Dendritic cell treated with granulocyte-macrophage colony-stimulating factor and Interleukin-4, amounts not matched to agents 40 ng/mL and 50 ng/mL, for 4 days (primary cell): ENCODE measurements at regions not wholly inside any gene's neighbourhood (a gene's known extent, or its start where the extent isn't known, plus 50 kb on each side); places are given as distances from the start of the nearest gene placed in this dataset.
"Not testable (repeated sequence)": the region's sequence is repeated elsewhere in the genome, so short reads cannot be mapped to it uniquely, and the experiment has no call there.

Experiments used
- H3K27ac Mint-ChIP-seq: one replicate; pipeline ENCODE4 v1.8.0; 2022; ENCODE audit warnings: mild to moderate bottlenecking, mixed read lengths
- H3K27me3 Mint-ChIP-seq: one replicate; pipeline ENCODE4 v1.8.0; 2022; ENCODE audit warnings: mild to moderate bottlenecking, mixed read lengths
- H3K36me3 Mint-ChIP-seq: one replicate; pipeline ENCODE4 v1.8.0; 2022; ENCODE audit warnings: low read depth, mixed read lengths
- H3K4me1 Mint-ChIP-seq: one replicate; pipeline ENCODE4 v1.8.0; 2022; ENCODE audit warnings: low read depth, mixed read lengths
- H3K4me3 Mint-ChIP-seq: one replicate; pipeline ENCODE4 v1.8.0; 2022; ENCODE audit warnings: mild to moderate bottlenecking, moderate library complexity, mixed read lengths
- H3K9me3 Mint-ChIP-seq: one replicate; pipeline ENCODE4 v1.8.0; 2022; ENCODE audit warnings: mixed read lengths
- intact Hi-C: fragments of 100-400 bp; cut with micrococcal nuclease; formaldehyde crosslinking; loops from one replicate; pipeline ENCODE4 v1.15.0; 2022

DNA sequence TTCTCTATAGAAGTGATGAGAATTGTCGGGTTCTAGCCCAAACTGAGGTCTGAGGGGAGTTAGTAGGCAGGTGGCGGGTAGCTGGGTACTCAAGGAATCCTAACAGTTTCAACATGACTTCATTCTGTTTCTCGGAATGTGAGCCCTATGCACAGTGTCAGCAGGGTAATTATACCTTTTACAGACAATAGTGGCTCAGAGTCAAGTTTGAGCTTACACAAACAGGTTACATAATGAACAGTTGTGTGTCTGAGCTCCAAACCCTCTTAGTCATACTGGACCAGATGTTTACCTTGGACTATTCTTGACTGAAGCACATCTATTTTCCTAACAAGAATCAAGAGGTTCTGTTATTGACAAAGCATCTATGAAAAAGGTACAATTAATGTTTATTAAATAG lies 1066.7 kb upstream of the PCDH20 start:
- Mint-ChIP-seq H3K27me3 (no peaks in the 10 kb centered on the region), H3K9me3 (no peaks in the 10 kb centered on the region), H3K36me3 (no peaks in the 10 kb centered on the region), H3K4me1 (no peaks in the 10 kb centered on the region), H3K4me3 (no peak overlapping the region), H3K27ac (no peak overlapping the region)
- intact Hi-C loops = no loop called here

DNA sequence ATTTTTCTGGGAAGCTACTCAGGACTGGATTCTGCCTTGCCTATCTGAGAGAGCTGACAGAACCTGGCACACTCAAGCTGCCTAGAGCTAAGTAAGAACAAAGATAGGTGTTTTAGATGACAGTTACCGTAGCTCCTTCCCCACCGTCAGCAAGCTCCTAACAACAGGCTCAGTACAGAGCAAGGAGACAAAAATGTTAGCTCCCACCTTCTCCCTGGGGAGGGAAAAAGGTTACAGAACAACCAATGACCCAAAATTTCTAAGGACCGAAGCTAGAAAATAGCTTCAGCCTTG lies 1058.2 kb upstream of the PCDH20 start:
- no peak overlapping the region for H3K27ac Mint-ChIP-seq

GRCh38 chr13:62473190-62473943 lies 1057.7 kb upstream of the PCDH20 start:
- Mint-ChIP-seq H3K9me3 (peaks cover 16% of the 10 kb centered on the region), H3K4me1 (no peaks in the 10 kb centered on the region), H3K27ac (no peak overlapping the region), H3K27me3 (no peaks in the 10 kb centered on the region), H3K36me3 (no peaks in the 10 kb centered on the region), H3K4me3 (no peak overlapping the region)
- intact Hi-C loops = no loop called here

More for the DNA sequence above, 1058.2 kb upstream of the PCDH20 start:
- Mint-ChIP-seq H3K9me3 (peaks cover 16% of the 10 kb centered on the region), H3K4me3 (no peak overlapping the region), H3K4me1 (no peaks in the 10 kb centered on the region), H3K36me3 (no peaks in the 10 kb centered on the region), H3K27me3 (no peaks in the 10 kb centered on the region)
- intact Hi-C loops = no loop called here

- Mint-ChIP-seq H3K27ac (no peak overlapping the region), H3K9me3 (no peaks in the 10 kb centered on the region), H3K4me1 (no peaks in the 10 kb centered on the region), H3K4me3 (no peak overlapping the region), H3K36me3 (no peaks in the 10 kb centered on the region), H3K27me3 (no peaks in the 10 kb centered on the region)
- intact Hi-C loops = no loop called here
These were observed 1038.1 kb upstream of the PCDH20 start for GRCh38 chr13:62453761-62454160.

- no peak overlapping the region for H3K27ac Mint-ChIP-seq
- H3K4me1 Mint-ChIP-seq = no peaks in the 10 kb centered on the region
- intact Hi-C loops = no loop called here
- H3K27me3 Mint-ChIP-seq = no peaks in the 10 kb centered on the region
- no peak overlapping the region for H3K4me3 Mint-ChIP-seq
- no peaks in the 10 kb centered on the region for H3K36me3 Mint-ChIP-seq
- peaks cover 17% of the 10 kb centered on the region for H3K9me3 Mint-ChIP-seq
These were observed 1035.1 kb upstream of the PCDH20 start for GRCh38 chr13:62450759-62451158.

- H3K36me3 Mint-ChIP-seq, H3K27me3 Mint-ChIP-seq, intact Hi-C loops, H3K4me1 Mint-ChIP-seq, H3K4me3 Mint-ChIP-seq, H3K27ac Mint-ChIP-seq: not testable (repeated sequence)
- peaks cover 17% of the 10 kb centered on the region for H3K9me3 Mint-ChIP-seq
These were observed 1032.2 kb upstream of the PCDH20 start for GRCh38 chr13:62447771-62448382.

- Mint-ChIP-seq H3K27ac (no peak overlapping the region), H3K27me3 (no peaks in the 10 kb centered on the region), H3K4me3 (no peak overlapping the region), H3K9me3 (peaks cover 17% of the 10 kb centered on the region), H3K36me3 (no peaks in the 10 kb centered on the region), H3K4me1 (no peaks in the 10 kb centered on the region)
- intact Hi-C loops = no loop called here
These were observed 1029.2 kb upstream of the PCDH20 start for GRCh38 chr13:62444805-62445204.

DNA sequence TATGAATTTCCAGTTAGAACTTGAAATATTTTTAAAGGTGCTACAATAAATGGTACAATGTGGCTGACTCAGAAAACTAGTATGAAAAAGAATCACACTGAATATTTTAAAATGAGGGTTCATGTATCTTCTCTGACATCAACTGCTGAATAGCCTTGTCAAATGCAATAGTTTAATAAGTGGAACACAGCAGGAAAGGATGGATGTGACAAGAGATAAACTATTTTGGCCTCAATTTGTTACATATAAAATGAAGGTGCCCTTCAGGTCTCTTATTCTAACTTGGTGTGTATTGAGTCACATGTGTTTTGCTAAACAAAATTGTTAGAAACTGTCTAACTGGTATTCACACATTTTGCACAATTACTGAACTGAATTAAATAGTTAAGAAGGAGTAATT lies 1018.4 kb upstream of the PCDH20 start:
- intact Hi-C loops = no loop called here
- H3K4me3 Mint-ChIP-seq = no peak overlapping the region
- peaks cover 8% of the 10 kb centered on the region for H3K9me3 Mint-ChIP-seq
- no peaks in the 10 kb centered on the region for H3K27me3 Mint-ChIP-seq
- no peaks in the 10 kb centered on the region for H3K4me1 Mint-ChIP-seq
- no peaks in the 10 kb centered on the region for H3K36me3 Mint-ChIP-seq
- H3K27ac Mint-ChIP-seq = no peak overlapping the region

DNA sequence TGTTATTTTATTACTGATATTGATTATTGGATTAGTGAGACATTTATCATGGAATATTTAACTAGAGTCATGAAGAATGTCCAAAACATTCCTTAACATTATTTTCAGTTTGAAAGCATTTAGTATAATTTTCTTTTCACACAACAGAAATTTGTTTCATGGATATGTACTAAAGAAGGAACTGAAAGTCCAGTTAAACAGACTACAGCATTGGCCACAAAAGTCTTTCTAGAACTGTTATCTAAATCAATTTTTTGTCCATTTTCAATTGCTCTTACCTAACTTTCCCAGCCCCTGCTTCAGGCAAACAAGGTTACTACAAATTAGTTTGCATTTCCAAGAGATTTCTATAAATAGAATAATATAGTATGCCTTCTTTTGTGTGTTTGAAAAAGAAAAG lies 1018.0 kb upstream of the PCDH20 start:
- intact Hi-C loops = no loop called here
- Mint-ChIP-seq H3K4me1 (no peaks in the 10 kb centered on the region), H3K9me3 (peaks cover 8% of the 10 kb centered on the region), H3K27me3 (no peaks in the 10 kb centered on the region), H3K36me3 (no peaks in the 10 kb centered on the region), H3K4me3 (no peak overlapping the region), H3K27ac (no peak overlapping the region)

DNA sequence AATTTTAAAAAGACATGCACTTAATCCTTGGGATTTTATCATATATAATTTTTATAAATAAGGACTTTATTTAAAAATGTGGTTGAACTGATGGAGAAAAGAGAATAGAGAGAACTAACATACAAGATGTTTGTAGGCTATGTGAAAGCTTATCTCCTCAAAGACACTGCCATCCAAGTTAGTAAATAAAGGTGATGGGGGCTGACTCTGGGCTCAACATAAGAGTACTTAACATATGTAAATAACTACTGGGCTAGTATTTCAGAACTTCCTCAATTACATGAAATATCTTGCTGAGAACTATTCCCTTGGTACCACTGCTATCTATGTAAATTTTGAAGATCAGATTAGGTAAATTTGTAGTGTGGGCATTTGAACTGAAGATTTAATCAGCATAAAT lies 1017.3 kb upstream of the PCDH20 start:
- Mint-ChIP-seq H3K27me3 (no peaks in the 10 kb centered on the region), H3K4me1 (no peaks in the 10 kb centered on the region), H3K9me3 (peaks cover 8% of the 10 kb centered on the region), H3K36me3 (no peaks in the 10 kb centered on the region), H3K4me3 (no peak overlapping the region), H3K27ac (no peak overlapping the region)
- intact Hi-C loops = no loop called here

GRCh38 chr13:62432295-62432694 lies 1016.6 kb upstream of the PCDH20 start:
- H3K36me3 Mint-ChIP-seq = no peaks in the 10 kb centered on the region
- H3K27ac Mint-ChIP-seq = no peak overlapping the region
- intact Hi-C loops = no loop called here
- H3K9me3 Mint-ChIP-seq = peaks cover 2% of the 10 kb centered on the region
- no peak overlapping the region for H3K4me3 Mint-ChIP-seq
- no peaks in the 10 kb centered on the region for H3K27me3 Mint-ChIP-seq
- H3K4me1 Mint-ChIP-seq = no peaks in the 10 kb centered on the region

DNA sequence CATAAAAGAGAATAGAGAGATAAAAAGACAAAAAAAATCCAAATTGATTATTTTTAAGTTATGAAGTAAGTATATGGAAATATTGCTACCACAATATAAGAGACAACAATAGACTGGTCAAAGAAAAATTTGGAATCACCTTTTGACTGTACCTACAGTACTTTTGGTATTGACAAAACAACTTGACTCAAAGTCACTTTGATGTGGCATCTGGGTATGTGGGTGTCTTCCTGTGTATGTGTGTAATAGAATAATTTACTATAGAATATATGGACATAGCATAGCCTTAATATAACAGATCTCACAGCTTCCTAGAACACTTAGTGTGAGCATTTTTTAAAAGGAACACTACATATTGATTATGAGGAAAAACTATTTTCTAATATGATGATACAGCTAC lies 1016.2 kb upstream of the PCDH20 start:
- Mint-ChIP-seq H3K4me3 (no peak overlapping the region), H3K9me3 (no peaks in the 10 kb centered on the region), H3K36me3 (no peaks in the 10 kb centered on the region), H3K4me1 (no peaks in the 10 kb centered on the region), H3K27ac (no peak overlapping the region), H3K27me3 (no peaks in the 10 kb centered on the region)
- intact Hi-C loops = no loop called here

GRCh38 chr13:62418872-62419271 lies 1003.2 kb upstream of the PCDH20 start:
- intact Hi-C loops = no loop called here
- no peaks in the 10 kb centered on the region for H3K9me3 Mint-ChIP-seq
- H3K36me3 Mint-ChIP-seq = no peaks in the 10 kb centered on the region
- H3K27me3 Mint-ChIP-seq = no peaks in the 10 kb centered on the region
- H3K4me1 Mint-ChIP-seq = no peaks in the 10 kb centered on the region
- H3K27ac Mint-ChIP-seq = no peak overlapping the region
- H3K4me3 Mint-ChIP-seq = no peak overlapping the region

DNA sequence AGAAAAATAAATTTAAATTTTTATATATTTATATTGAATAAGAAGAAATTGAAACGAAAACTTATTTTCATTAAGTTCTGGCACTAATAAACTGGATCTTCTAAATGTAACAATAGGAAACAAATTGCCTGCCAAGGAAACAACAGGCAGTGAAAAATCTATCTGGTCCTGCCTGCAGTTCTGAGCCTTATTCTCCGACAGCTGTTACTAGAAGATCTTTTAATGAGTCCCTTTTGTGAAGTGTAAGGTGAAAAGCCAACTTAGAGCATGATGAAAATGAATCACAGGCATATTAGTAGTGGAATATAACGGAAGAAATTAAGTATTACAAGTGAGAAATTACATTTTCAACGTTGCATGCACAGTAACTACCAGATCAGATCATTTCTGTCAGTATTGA lies 1002.7 kb upstream of the PCDH20 start:
- Mint-ChIP-seq H3K27me3 (no peaks in the 10 kb centered on the region), H3K9me3 (no peaks in the 10 kb centered on the region), H3K27ac (no peak overlapping the region), H3K36me3 (no peaks in the 10 kb centered on the region), H3K4me3 (no peak overlapping the region), H3K4me1 (no peaks in the 10 kb centered on the region)
- intact Hi-C loops = no loop called here

DNA sequence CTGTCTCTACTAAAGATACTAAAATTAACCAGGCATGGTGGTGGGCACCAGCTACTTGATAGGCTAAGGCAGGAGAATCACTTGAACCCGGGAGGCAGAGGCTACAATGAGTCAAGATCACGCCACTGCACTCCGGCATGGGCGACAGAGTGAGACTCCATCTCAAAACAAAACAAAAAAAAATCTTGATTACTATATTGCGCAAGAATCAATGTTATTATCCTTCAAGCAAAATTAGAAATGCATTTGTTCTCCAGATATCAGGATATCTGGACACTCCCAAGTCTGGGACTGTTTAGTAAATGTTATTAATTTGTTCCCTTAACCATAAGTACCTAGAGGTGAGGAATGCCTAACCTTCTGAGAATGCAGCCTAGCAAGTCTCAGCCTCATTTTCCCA lies 992.2 kb upstream of the PCDH20 start:
- Mint-ChIP-seq H3K27me3 (no peaks in the 10 kb centered on the region), H3K9me3 (peaks cover 29% of the 10 kb centered on the region), H3K4me3 (no peak overlapping the region), H3K36me3 (no peaks in the 10 kb centered on the region), H3K4me1 (no peaks in the 10 kb centered on the region), H3K27ac (no peak overlapping the region)
- intact Hi-C loops = no loop called here
